Neutrophil (primary cell): ENCODE measurements at regions not wholly inside any gene's neighbourhood (a gene's known extent, or its start where the extent isn't known, plus 50 kb on each side); places are given as distances from the start of the nearest gene placed in this dataset.
"Not testable (repeated sequence)": the region's sequence is repeated elsewhere in the genome, so short reads cannot be mapped to it uniquely, and the experiment has no call there.

Experiments used
- H3K27ac ChIP-seq: fragments of 200-600 bp; sonication (generic); 2 replicates; pipeline ENCODE4 v1.5.1; 2016; ENCODE audit warnings: mild to moderate bottlenecking, moderate library complexity
- H3K27me3 ChIP-seq: fragments of 200-600 bp; sonication (generic); 2 replicates; pipeline ENCODE4 v1.6.0; 2016; ENCODE audit warnings: mild to moderate bottlenecking
- H3K36me3 ChIP-seq: fragments of 200-600 bp; sonication (generic); 2 replicates; pipeline ENCODE4 v1.5.1; 2017
- H3K4me1 ChIP-seq, 2 experiments: fragments of 200-600 bp in 1 of 2; sonication (generic) in 1 of 2; 1 replicate in 1 of 2; 2 replicates in 1 of 2; pipeline versions ENCODE4 v1.5.1 to v1.6.1; 2013 to 2016; ENCODE audit warnings: low read depth in 1 of 2, low read length in 1 of 2, mild to moderate bottlenecking in 1 of 2, moderate library complexity in 1 of 2; ENCODE audit not compliant: control insufficient read depth in 1 of 2, insufficient read depth in 1 of 2
- H3K4me3 ChIP-seq, 2 experiments: fragments of 200-600 bp in 1 of 2; sonication (generic) in 1 of 2; 1 replicate in 1 of 2; 2 replicates in 1 of 2; pipeline ENCODE4 v1.5.1; 2013 to 2016; ENCODE audit warnings: low read depth in 1 of 2, low read length in 1 of 2, mild to moderate bottlenecking in 1 of 2, moderate library complexity in 1 of 2
- H3K9me3 ChIP-seq: fragments of 200-600 bp; sonication (generic); 2 replicates; pipeline ENCODE4 v1.5.1; 2016
- CTCF ChIP-seq: fragments of 200-600 bp; sonication (generic); IDR thresholded peaks from 2 replicates; pipeline ENCODE4 v1.5.1; 2016; ENCODE audit warnings: antibody characterized with exemption

GRCh38 chr3:6354653-6355052 lies 506.3 kb upstream of the GRM7 start:
- TF ChIP-seq CTCF = no peak
- Histone ChIP-seq H3K4me1 (no peaks in the 10 kb centered on the region), H3K9me3 (no peaks in the 10 kb centered on the region), H3K27me3 (no peaks in the 10 kb centered on the region), H3K36me3 (no peaks in the 10 kb centered on the region), H3K27ac (no peak overlapping the region), H3K4me3 (no peak overlapping the region)

- no peaks in the 10 kb centered on the region for H3K27me3 ChIP-seq
- no peaks in the 10 kb centered on the region for H3K4me1 ChIP-seq
- no peak overlapping the region for H3K4me3 ChIP-seq
- H3K36me3 ChIP-seq = no peaks in the 10 kb centered on the region
- H3K9me3 ChIP-seq = no peaks in the 10 kb centered on the region
- TF ChIP-seq CTCF = no peak
- no peak overlapping the region for H3K27ac ChIP-seq
These were observed 498.5 kb upstream of the GRM7 start for GRCh38 chr3:6362406-6362805.

- no peak overlapping the region for H3K4me3 ChIP-seq
- no peaks in the 10 kb centered on the region for H3K27me3 ChIP-seq
- H3K27ac ChIP-seq = no peak overlapping the region
- no peaks in the 10 kb centered on the region for H3K4me1 ChIP-seq
- H3K9me3 ChIP-seq = no peaks in the 10 kb centered on the region
- H3K36me3 ChIP-seq = no peaks in the 10 kb centered on the region
- TF ChIP-seq CTCF = no peak
These were observed 493.7 kb upstream of the GRM7 start for GRCh38 chr3:6367171-6367570.

- no peaks in the 10 kb centered on the region for H3K27me3 ChIP-seq
- TF ChIP-seq CTCF = no peak
- no peaks in the 10 kb centered on the region for H3K9me3 ChIP-seq
- H3K36me3 ChIP-seq = no peaks in the 10 kb centered on the region
- no peaks in the 10 kb centered on the region for H3K4me1 ChIP-seq
- no peak overlapping the region for H3K4me3 ChIP-seq
- no peak overlapping the region for H3K27ac ChIP-seq
These were observed 468.8 kb upstream of the GRM7 start for GRCh38 chr3:6392123-6392522.

- Histone ChIP-seq H3K4me1 (no peaks in the 10 kb centered on the region), H3K4me3 (no peak overlapping the region), H3K9me3 (no peaks in the 10 kb centered on the region), H3K36me3 (no peaks in the 10 kb centered on the region), H3K27me3 (no peaks in the 10 kb centered on the region), H3K27ac (no peak overlapping the region)
- TF ChIP-seq CTCF = no peak
These were observed 466.0 kb upstream of the GRM7 start for GRCh38 chr3:6394944-6395343.

GRCh38 chr3:6396631-6397030 lies 464.3 kb upstream of the GRM7 start:
- Histone ChIP-seq H3K4me1 (no peaks in the 10 kb centered on the region), H3K9me3 (no peaks in the 10 kb centered on the region), H3K27ac (no peak overlapping the region), H3K36me3 (no peaks in the 10 kb centered on the region), H3K27me3 (no peaks in the 10 kb centered on the region), H3K4me3 (no peak overlapping the region)
- no peak for TF ChIP-seq CTCF

GRCh38 chr3:6402666-6403065 lies 458.2 kb upstream of the GRM7 start:
- H3K4me3 ChIP-seq, H3K9me3 ChIP-seq, H3K27ac ChIP-seq, H3K27me3 ChIP-seq, H3K36me3 ChIP-seq, H3K4me1 ChIP-seq: not testable (repeated sequence)

- H3K4me1 ChIP-seq, H3K4me3 ChIP-seq, H3K9me3 ChIP-seq, H3K36me3 ChIP-seq, H3K27me3 ChIP-seq, H3K27ac ChIP-seq: not testable (repeated sequence)
These were observed 454.0 kb upstream of the GRM7 start for GRCh38 chr3:6406923-6407322.
